ENCODE measurements at regions not wholly inside any gene's neighbourhood (a gene's known extent, or its start where the extent isn't known, plus 50 kb on each side); places are given as distances from the start of the nearest gene placed in this dataset.

DNA sequence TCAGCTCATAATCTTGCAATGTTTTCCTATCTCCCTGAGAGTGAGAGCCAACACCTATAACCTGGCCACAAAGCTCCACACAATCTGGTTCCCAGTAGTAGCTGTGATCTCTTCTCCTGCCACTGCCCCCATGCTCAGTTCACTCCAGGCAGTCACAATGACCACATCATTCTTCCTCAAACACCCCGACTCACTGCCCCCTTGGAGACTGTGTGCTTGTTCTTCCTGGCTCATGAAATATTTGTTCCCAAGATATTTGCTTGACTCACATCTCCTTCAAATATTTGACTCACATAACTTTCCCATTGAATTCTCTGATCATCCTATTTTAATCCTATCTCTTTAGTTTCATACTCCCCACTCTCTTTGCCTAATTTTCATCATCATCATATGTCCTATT, 173.7 kb downstream of the AREG start:
- intact Hi-C loops (cut with DNase I; ENCODE audit: low total_unique reads) (no loop called here), in situ Hi-C loops (cut with MboI; ENCODE audit: low sequenced_read_pairs in 4 of 4) (no loop called here)
- TF ChIP-seq POLR2A (IDR thresholded peaks at IDR 0.05) (no peak), CTCF (IDR thresholded peaks at IDR 0.05 in 4 of 5, conservative IDR thresholded peaks at IDR 0.05 in 1 of 5) (no peak)
- Histone ChIP-seq H3K27ac (no peak overlapping the region), H3K4me1 (no peaks in the 10 kb centered on the region), H3K27me3 (no peaks in the 10 kb centered on the region), H3K4me3 (no peak overlapping the region), H3K36me3 (no peaks in the 10 kb centered on the region), H3K9me3 (no peaks in the 10 kb centered on the region)
- ATAC-seq (no peak), DNase-seq (no peak)

GRCh38 chr4:74619931-74620702, 174.2 kb downstream of the BTC start:
- Histone ChIP-seq H3K27ac (no peak overlapping the region), H3K4me3 (no peak overlapping the region), H3K9me3 (no peaks in the 10 kb centered on the region), H3K4me1 (no peaks in the 10 kb centered on the region), H3K36me3 (no peaks in the 10 kb centered on the region), H3K27me3 (no peaks in the 10 kb centered on the region)
- ATAC-seq, result no peak
- TF ChIP-seq CTCF (IDR thresholded peaks at IDR 0.05 in 4 of 5, conservative IDR thresholded peaks at IDR 0.05 in 1 of 5) (no peak), POLR2A (IDR thresholded peaks at IDR 0.05) (no peak)
- DNase-seq, result no peak
- intact Hi-C loops (cut with DNase I; ENCODE audit: low total_unique reads) (loop anchor here (5.0 kb wide), 1 partner anchor 243 kb away; no protein-coding TSS in a partner anchor), in situ Hi-C loops (cut with MboI; ENCODE audit: low sequenced_read_pairs in 4 of 4) (no loop called here)

GRCh38 chr4:74621616-74622015, 172.7 kb downstream of the BTC start:
- DNase-seq (no peak), ATAC-seq (no peak)
- Histone ChIP-seq H3K4me3 (no peak overlapping the region), H3K27ac (no peak overlapping the region), H3K9me3 (no peaks in the 10 kb centered on the region), H3K36me3 (no peaks in the 10 kb centered on the region), H3K4me1 (no peaks in the 10 kb centered on the region), H3K27me3 (no peaks in the 10 kb centered on the region)
- in situ Hi-C loops (cut with MboI; ENCODE audit: low sequenced_read_pairs in 4 of 4), result no loop called here
- TF ChIP-seq POLR2A (IDR thresholded peaks at IDR 0.05) (no peak), CTCF (IDR thresholded peaks at IDR 0.05 in 4 of 5, conservative IDR thresholded peaks at IDR 0.05 in 1 of 5) (no peak)
- intact Hi-C loops (cut with DNase I; ENCODE audit: low total_unique reads), result loop anchor here (5.0 kb wide), 1 partner anchor 244 kb away; no protein-coding TSS in a partner anchor

GRCh38 chr4:74623041-74623440, 171.3 kb downstream of the BTC start:
- intact Hi-C loops (cut with DNase I; ENCODE audit: low total_unique reads), result loop anchor here (5.0 kb wide), 1 partner anchor 246 kb away; no protein-coding TSS in a partner anchor
- Histone ChIP-seq H3K4me3 (no peak overlapping the region), H3K27ac (no peak overlapping the region), H3K36me3 (no peaks in the 10 kb centered on the region), H3K9me3 (no peaks in the 10 kb centered on the region), H3K4me1 (no peaks in the 10 kb centered on the region), H3K27me3 (no peaks in the 10 kb centered on the region)
- in situ Hi-C loops (cut with MboI; ENCODE audit: low sequenced_read_pairs in 4 of 4), result no loop called here
- TF ChIP-seq POLR2A (IDR thresholded peaks at IDR 0.05), result no peak
- peak in 3 of 5 experiments; percentile 10 to 24 (median 15) for TF ChIP-seq CTCF (IDR thresholded peaks at IDR 0.05 in 4 of 5, conservative IDR thresholded peaks at IDR 0.05 in 1 of 5)
- ATAC-seq, result no peak
- DNase-seq, result no peak
